Spleen (tissue), 11 donors: ENCODE measurements at regions not wholly inside any gene's neighbourhood (a gene's known extent, or its start where the extent isn't known, plus 50 kb on each side); places are given as distances from the start of the nearest gene placed in this dataset.

Experiments
- DNase-seq: peaks from one replicate; pipeline ENCODE4 v3.0.0-alpha.2; 2020
- H3K27ac ChIP-seq, 8 donors: fragments of 200-600 bp; sonication (generic) in 7 of 8; 1 replicate in 4 of 8; 2 replicates in 4 of 8; pipeline versions ENCODE4 v1.5.0 to v1.8.0; 2016 to 2021; ENCODE audit warnings: inconsistent platforms in 4 of 8, mild to moderate bottlenecking in 4 of 8, moderate library complexity in 1 of 8
- H3K27me3 ChIP-seq, 7 donors: fragments of 200-600 bp; sonication (generic) in 6 of 7; replicated peaks in 1 of 7; 1 replicate in 4 of 7; 2 replicates in 3 of 7; pipeline versions ENCODE4 v1.5.0 to v1.8.0; 2016 to 2021; ENCODE audit warnings: inconsistent platforms in 3 of 7, mild to moderate bottlenecking in 1 of 7
- H3K36me3 ChIP-seq, 6 donors: fragments of 200-600 bp; sonication (generic) in 5 of 6; 1 replicate in 4 of 6; 2 replicates in 2 of 6; pipeline versions ENCODE4 v1.5.0 to v1.8.0; 2016 to 2021; ENCODE audit warnings: inconsistent platforms in 2 of 6
- H3K4me1 ChIP-seq, 6 donors: fragments of 200-600 bp; sonication (generic) in 5 of 6; 1 replicate in 3 of 6; 2 replicates in 3 of 6; pipeline versions ENCODE4 v1.5.0 to v1.8.0; 2016 to 2021; ENCODE audit warnings: inconsistent platforms in 3 of 6
- H3K4me3 ChIP-seq, 8 donors: fragments of 200-600 bp; sonication (generic) in 7 of 8; 1 replicate in 4 of 8; 2 replicates in 4 of 8; pipeline versions ENCODE4 v1.5.0 to v1.8.0; 2016 to 2021; ENCODE audit warnings: inconsistent platforms in 4 of 8, mild to moderate bottlenecking in 4 of 8, moderate library complexity in 2 of 8
- H3K9me3 ChIP-seq, 8 donors: fragments of 200-600 bp; sonication (generic) in 7 of 8; 1 replicate in 4 of 8; 2 replicates in 4 of 8; pipeline versions ENCODE4 v1.5.0 to v1.8.0; 2016 to 2021; ENCODE audit warnings: inconsistent platforms in 4 of 8
- POLR2A ChIP-seq, 3 donors: fragments of 450-650 bp; IDR thresholded peaks; one replicate each; pipeline ENCODE4 v1.5.1; 2017; ENCODE audit warnings: antibody characterized with exemption in 3 of 3, mild to moderate bottlenecking in 1 of 3
- POLR2AphosphoS5 ChIP-seq, 3 donors: sonication (generic); formaldehyde crosslinking; IDR thresholded peaks; one replicate each; pipeline ENCODE4 v1.5.1; 2017; ENCODE audit warnings: antibody characterized with exemption in 3 of 3
- WGBS, 5 donors: extraction: QIAGEN DNeasy Blood & Tissue Kit in 3 of 5; methylation state at CpG; one replicate each; pipeline versions ENCODE4 v1.1.5 to v1.1.7; 2013 to 2018; 5-methylcytosine and 5-hydroxymethylcytosine counted together
- intact Hi-C: fragments of 100-400 bp; cut with DNase I; formaldehyde crosslinking; loops from one replicate; pipeline ENCODE4 v1.15.0; 2023; ENCODE audit warnings: low total_unique reads
- TF ChIP-seq, protein P1 (sequence below), 11 experiments: fragments of 200-600 bp in 7 of 11; fragments of 450-650 bp in 4 of 11; sonication (generic) in 4 of 11; IDR thresholded peaks in 8 of 11; conservative IDR thresholded peaks in 3 of 11; 1 replicate in 7 of 11; 2 replicates in 4 of 11; pipeline versions ENCODE4 v1.4.0 to v1.8.0; 2016 to 2021; ENCODE audit warnings: antibody characterized with exemption in 11 of 11, inconsistent platforms in 4 of 11, mild to moderate bottlenecking in 1 of 11
- donor health status: healthy with polysubstance abuse.
- donor health status: DM: no; HTN: no; CAD: no; lungs with moderate emphysema.
- donor health status: DM: no; HTN: no; CAD: no.
- donor health status: Bipolar disorder and iron deficiency.
- donor health status: healthy.
- donor health status: DM: no; HTN: no; CAD: no.
- donor health status: DM: yes; HTN: yes; CAD: no.

DNA sequence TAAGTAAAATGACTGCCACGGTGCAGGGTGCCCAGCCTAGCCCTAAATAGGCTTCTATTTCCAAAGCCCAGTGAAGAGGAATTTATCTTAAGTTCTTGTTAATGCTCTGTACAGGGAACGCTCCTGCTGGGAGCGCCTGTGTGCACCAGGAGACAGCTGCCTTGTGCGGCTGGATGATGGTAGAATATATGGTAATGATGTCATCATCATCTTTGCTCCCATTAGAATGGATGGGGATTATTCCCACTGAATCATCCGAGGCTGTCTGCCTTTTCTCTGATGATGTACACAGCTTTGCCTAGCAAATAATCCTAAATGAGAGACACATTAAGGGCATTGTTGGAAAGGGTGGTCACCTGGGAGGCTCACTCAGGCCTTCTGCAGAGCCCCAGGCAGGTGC, 928.1 kb downstream of the CCSER2 start:
- no peaks in the 10 kb centered on the region for H3K9me3 ChIP-seq
- 83 to 89% (median 86%) methylated on average over 5 of the region's 5 CpGs for WGBS, 5 donors

DNA sequence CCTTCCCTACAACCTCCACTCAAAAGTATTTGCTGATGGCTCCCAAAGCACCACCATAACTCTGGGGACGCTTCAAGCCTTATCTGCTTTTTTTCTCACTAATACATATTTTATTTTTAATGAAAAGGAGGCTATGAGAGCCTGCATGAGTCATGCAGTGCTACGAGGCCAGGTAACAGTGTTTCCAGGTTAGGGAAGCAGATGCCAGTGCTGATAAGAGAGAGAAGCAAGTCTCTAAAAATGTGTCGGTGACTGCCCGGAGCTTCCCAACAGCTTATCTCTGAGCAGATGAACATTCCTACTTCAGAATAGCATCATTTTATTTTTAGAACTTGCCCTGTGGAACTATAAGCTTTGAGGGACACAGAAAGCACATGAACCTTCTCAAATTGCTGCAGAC, 931.5 kb downstream of the CCSER2 start:
- WGBS, 5 donors = 22 to 26% (median 22%) methylated on average over 4 of the region's 4 CpGs
- intact Hi-C loops = no loop called here

More for the DNA sequence above, 928.1 kb downstream of the CCSER2 start:
- Histone ChIP-seq H3K36me3 (no peaks in the 10 kb centered on the region), H3K4me3 (no peak overlapping the region), H3K27me3 (no peaks in the 10 kb centered on the region), H3K4me1 (no peaks in the 10 kb centered on the region), H3K27ac (no peak overlapping the region)
- intact Hi-C loops = no loop called here
- DNase-seq = no peak
- TF ChIP-seq, protein P1, sequence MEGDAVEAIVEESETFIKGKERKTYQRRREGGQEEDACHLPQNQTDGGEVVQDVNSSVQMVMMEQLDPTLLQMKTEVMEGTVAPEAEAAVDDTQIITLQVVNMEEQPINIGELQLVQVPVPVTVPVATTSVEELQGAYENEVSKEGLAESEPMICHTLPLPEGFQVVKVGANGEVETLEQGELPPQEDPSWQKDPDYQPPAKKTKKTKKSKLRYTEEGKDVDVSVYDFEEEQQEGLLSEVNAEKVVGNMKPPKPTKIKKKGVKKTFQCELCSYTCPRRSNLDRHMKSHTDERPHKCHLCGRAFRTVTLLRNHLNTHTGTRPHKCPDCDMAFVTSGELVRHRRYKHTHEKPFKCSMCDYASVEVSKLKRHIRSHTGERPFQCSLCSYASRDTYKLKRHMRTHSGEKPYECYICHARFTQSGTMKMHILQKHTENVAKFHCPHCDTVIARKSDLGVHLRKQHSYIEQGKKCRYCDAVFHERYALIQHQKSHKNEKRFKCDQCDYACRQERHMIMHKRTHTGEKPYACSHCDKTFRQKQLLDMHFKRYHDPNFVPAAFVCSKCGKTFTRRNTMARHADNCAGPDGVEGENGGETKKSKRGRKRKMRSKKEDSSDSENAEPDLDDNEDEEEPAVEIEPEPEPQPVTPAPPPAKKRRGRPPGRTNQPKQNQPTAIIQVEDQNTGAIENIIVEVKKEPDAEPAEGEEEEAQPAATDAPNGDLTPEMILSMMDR (IDR thresholded peaks at IDR 0.05 in 8 of 11, conservative IDR thresholded peaks at IDR 0.05 in 3 of 11) = no peak
- TF ChIP-seq POLR2A (IDR thresholded peaks at IDR 0.05) = no peak
- no peak for TF ChIP-seq POLR2AphosphoS5 (IDR thresholded peaks at IDR 0.05)

DNA sequence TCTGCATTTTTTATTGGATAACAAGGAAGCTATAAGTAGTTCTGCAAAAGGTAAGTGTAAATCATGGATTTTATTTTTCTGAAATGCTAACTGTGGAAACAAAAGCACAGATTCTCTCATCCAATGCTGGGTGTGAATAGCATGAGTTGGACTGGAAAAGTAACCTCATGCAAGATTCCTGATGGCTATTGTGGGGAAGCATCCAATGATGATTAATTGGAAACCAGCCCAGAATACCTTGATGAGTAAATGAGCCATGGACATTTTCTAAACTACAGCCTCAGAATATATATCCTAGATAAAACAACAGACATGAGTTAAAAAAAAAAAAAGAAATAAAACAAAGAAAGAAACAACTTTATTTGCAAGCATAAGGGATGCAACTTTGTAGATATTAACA, 934.6 kb downstream of the CCSER2 start:
- TF ChIP-seq POLR2AphosphoS5 (IDR thresholded peaks at IDR 0.05) = no peak
- no peak for TF ChIP-seq POLR2A (IDR thresholded peaks at IDR 0.05)
- TF ChIP-seq, protein P1 (IDR thresholded peaks at IDR 0.05 in 8 of 11, conservative IDR thresholded peaks at IDR 0.05 in 3 of 11) = no peak
- H3K27ac ChIP-seq = no peak overlapping the region
- H3K4me1 ChIP-seq = no peaks in the 10 kb centered on the region
- peaks cover 0 to 6% (median 0%) of the 10 kb centered on the region in 8 donors for H3K9me3 ChIP-seq
- no peak for DNase-seq
- H3K27me3 ChIP-seq = no peaks in the 10 kb centered on the region
- no peaks in the 10 kb centered on the region for H3K36me3 ChIP-seq
- intact Hi-C loops = no loop called here
- H3K4me3 ChIP-seq = no peak overlapping the region

More for the DNA sequence above, 931.5 kb downstream of the CCSER2 start:
- H3K4me3 ChIP-seq = no peak overlapping the region
- H3K27ac ChIP-seq = no peak overlapping the region
- H3K9me3 ChIP-seq = no peaks in the 10 kb centered on the region
- TF ChIP-seq POLR2AphosphoS5 (IDR thresholded peaks at IDR 0.05) (no peak), POLR2A (IDR thresholded peaks at IDR 0.05) (no peak)
- TF ChIP-seq, protein P1 (IDR thresholded peaks at IDR 0.05 in 8 of 11, conservative IDR thresholded peaks at IDR 0.05 in 3 of 11) = no peak
- H3K4me1 ChIP-seq = no peaks in the 10 kb centered on the region
- no peaks in the 10 kb centered on the region for H3K36me3 ChIP-seq
- no peaks in the 10 kb centered on the region for H3K27me3 ChIP-seq
- no peak for DNase-seq

DNA sequence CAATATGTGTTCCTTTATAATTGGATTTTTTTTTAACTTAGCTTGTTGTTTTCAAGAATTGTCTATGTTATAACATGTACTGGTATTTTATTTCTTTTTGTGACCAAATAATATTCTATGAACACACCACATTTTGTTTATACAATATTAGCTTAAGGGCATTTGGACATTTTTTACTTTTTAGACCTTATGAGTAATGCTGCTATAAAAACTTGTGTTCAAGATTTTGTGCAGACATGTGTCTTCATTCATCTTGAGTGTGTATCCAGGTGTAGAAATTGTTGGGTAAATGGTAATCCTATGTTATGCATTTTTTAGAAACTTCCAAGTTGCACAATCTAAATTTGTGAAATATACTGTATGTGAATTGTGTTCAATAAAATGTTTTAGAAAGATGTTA, 936.7 kb downstream of the CCSER2 start:
- TF ChIP-seq, protein P1 (IDR thresholded peaks at IDR 0.05 in 8 of 11, conservative IDR thresholded peaks at IDR 0.05 in 3 of 11) = no peak
- TF ChIP-seq POLR2AphosphoS5 (IDR thresholded peaks at IDR 0.05) (no peak), POLR2A (IDR thresholded peaks at IDR 0.05) (no peak)
- no peaks in the 10 kb centered on the region for H3K4me1 ChIP-seq
- H3K27ac ChIP-seq = no peak overlapping the region
- no peaks in the 10 kb centered on the region for H3K36me3 ChIP-seq
- no peaks in the 10 kb centered on the region for H3K27me3 ChIP-seq
- peaks cover 0 to 18% (median 0%) of the 10 kb centered on the region in 8 donors for H3K9me3 ChIP-seq
- no peak for DNase-seq
- intact Hi-C loops = no loop called here
- H3K4me3 ChIP-seq = no peak overlapping the region
